GM12892 (cell line): ENCODE measurements at regions not wholly inside any gene's neighbourhood (a gene's known extent, or its start where the extent isn't known, plus 50 kb on each side); places are given as distances from the start of the nearest gene placed in this dataset.

Experiments
- POLR2A ChIP-seq: IDR thresholded peaks from 2 replicates; pipeline ENCODE4 v1.6.1; 2011; ENCODE audit warnings: low read depth, low read length, control low read depth
- POLR2AphosphoS5 ChIP-seq: IDR thresholded peaks from 2 replicates; pipeline ENCODE4 v1.6.1; 2011; ENCODE audit warnings: low read depth, low read length, control low read depth
- TAF1 ChIP-seq: IDR thresholded peaks from 2 replicates; pipeline ENCODE4 v1.6.1; 2011; ENCODE audit warnings: low read depth, mild to moderate bottlenecking, control low read depth, low read length, borderline replicate concordance

DNA sequence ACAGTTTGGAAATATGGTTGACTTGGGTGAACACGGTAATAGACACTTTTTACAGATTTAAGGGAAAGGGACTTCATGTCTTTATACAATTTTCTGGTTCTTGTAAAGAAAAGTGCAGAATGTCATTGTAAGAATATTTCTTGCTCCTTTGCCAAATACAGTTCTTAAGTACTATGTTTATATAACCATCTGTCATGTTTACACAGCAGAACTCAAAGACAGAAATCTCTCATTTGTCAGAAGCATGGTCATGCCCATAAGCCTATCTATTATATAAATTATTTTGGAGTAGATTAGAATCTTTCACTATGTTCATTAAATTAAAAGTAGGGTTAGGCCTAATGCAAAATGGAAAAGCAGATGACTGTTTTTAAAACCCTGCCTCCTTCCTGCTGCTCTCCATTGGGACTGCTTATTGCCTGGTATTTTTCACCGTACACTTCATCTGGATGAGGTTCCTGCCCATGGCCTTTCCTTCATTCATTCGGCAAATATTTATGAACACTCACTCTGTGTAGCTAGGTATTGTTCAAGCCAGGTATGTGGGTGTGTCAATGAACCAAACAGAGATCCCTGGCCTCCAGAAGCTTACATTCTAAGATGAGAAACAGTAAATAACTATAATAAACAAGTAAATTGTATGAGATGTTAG, 558.1 kb downstream of the NR2F1-AS1 start:
- TF ChIP-seq POLR2AphosphoS5 (no peak), POLR2A (no peak), TAF1 (no peak)
